ENCODE measurements at regions not wholly inside any gene's neighbourhood (a gene's known extent, or its start where the extent isn't known, plus 50 kb on each side); places are given as distances from the start of the nearest gene placed in this dataset.

- TF ChIP-seq EP300 (IDR thresholded peaks at IDR 0.05; ENCODE audit: borderline replicate concordance) (no peak), MAX (IDR thresholded peaks at IDR 0.05) (no peak), NFIC (IDR thresholded peaks at IDR 0.05) (no peak), EGR1 (IDR thresholded peaks at IDR 0.05) (no peak)
Measured at GRCh38 chr14:105938055-105938863, 411.9 kb downstream of the TMEM121 start.
